ENCODE measurements at regions not wholly inside any gene's neighbourhood (a gene's known extent, or its start where the extent isn't known, plus 50 kb on each side); places are given as distances from the start of the nearest gene placed in this dataset.

DNA sequence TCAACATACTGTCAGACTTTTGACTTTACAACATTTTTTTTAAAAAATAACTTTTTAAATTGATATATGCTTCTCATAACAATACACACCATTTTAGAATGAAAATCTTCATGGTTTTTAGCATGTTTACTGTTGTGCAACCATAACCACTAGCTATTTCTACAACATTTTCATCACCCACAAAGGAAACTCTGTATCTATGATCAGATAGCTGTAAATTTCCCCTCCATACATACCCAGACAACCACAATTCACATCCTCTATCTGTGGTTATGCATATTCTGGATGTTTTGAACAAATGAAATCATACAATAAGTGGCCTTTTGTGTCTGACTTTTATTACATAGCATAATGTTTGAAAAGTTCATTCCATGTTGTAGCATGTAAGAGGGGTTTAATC lies 1666.0 kb downstream of the EFNB2 start:
- TF ChIP-seq CTCF (IDR thresholded peaks at IDR 0.05) = no peak
- no peak for TF ChIP-seq POLR2A (IDR thresholded peaks at IDR 0.05)

Data from thyroid gland (tissue), 4 donors.